Epithelial cell of esophagus (primary cell): ENCODE measurements at regions not wholly inside any gene's neighbourhood (a gene's known extent, or its start where the extent isn't known, plus 50 kb on each side); places are given as distances from the start of the nearest gene placed in this dataset.
A peak's percentile ranks its signal among the peaks of the same experiment; 100 is the strongest.

Experiments used
- DNase-seq: peaks from one replicate; pipeline ENCODE4 v3.0.0; 2010; ENCODE audit warnings: low read depth
- H3K4me3 ChIP-seq: 2 replicates; pipeline ENCODE4 v1.5.1; 2011; ENCODE audit warnings: mild to moderate bottlenecking, low read length, control low read depth
- CTCF ChIP-seq: IDR thresholded peaks from 2 replicates; pipeline ENCODE4 v1.5.1; 2011; ENCODE audit warnings: low read depth, mild to moderate bottlenecking, low read length, control low read depth, inconsistent platforms; ENCODE audit not compliant: insufficient read depth; ENCODE audit errors: missing control alignments

- TF ChIP-seq CTCF = no peak
- DNase-seq = no peak
- H3K4me3 ChIP-seq = no peak overlapping the region
Measured at GRCh38 chr6:41449399-41450245, 96.6 kb upstream of the FOXP4 start.

GRCh38 chr6:41450581-41450980 is 95.6 kb upstream of the FOXP4 start:
- no peak overlapping the region for H3K4me3 ChIP-seq
- DNase-seq = no peak
- no peak for TF ChIP-seq CTCF

GRCh38 chr6:41451039-41451438 is 95.1 kb upstream of the FOXP4 start:
- no peak overlapping the region for H3K4me3 ChIP-seq
- TF ChIP-seq CTCF = peak; percentile 25
- DNase-seq = peak; percentile 14

GRCh38 chr6:41451515-41452163 is 94.5 kb upstream of the FOXP4 start:
- no peak overlapping the region for H3K4me3 ChIP-seq
- DNase-seq = no peak
- no peak for TF ChIP-seq CTCF

GRCh38 chr6:41452763-41453162 is 93.4 kb upstream of the FOXP4 start:
- no peak overlapping the region for H3K4me3 ChIP-seq
- no peak for TF ChIP-seq CTCF
- no peak for DNase-seq

- H3K4me3 ChIP-seq = no peak overlapping the region
- DNase-seq = no peak
- no peak for TF ChIP-seq CTCF
Measured at GRCh38 chr6:41453244-41453643, 92.9 kb upstream of the FOXP4 start.
